ENCODE measurements at regions not wholly inside any gene's neighbourhood (a gene's known extent, or its start where the extent isn't known, plus 50 kb on each side); places are given as distances from the start of the nearest gene placed in this dataset.

GRCh38 chr11:45715418-45715817 is 50.0 kb upstream of the CHST1 start:
- Histone ChIP-seq H3K27ac (ENCODE audit: low read depth, low read length) (no peak overlapping the region), H3K4me3 (ENCODE audit: insufficient read depth, low read length) (no peak overlapping the region), H3K27me3 (ENCODE audit: insufficient read depth, low read length) (peaks cover 25% of the 10 kb centered on the region), H3K36me3 (ENCODE audit: insufficient read depth, low read length) (no peaks in the 10 kb centered on the region), H3K9me3 (ENCODE audit: low read depth, low read length) (no peaks in the 10 kb centered on the region), H3K4me1 (ENCODE audit: insufficient read depth, low read length) (no peaks in the 10 kb centered on the region), H4K20me1 (ENCODE audit: insufficient read depth, low read length) (no peaks in the 10 kb centered on the region), H3K4me2 (ENCODE audit: insufficient read depth, low read length) (no peak overlapping the region), H2AFZ (ENCODE audit: low read length) (no peak overlapping the region), H3K79me2 (ENCODE audit: insufficient read depth, low read length) (no peaks in the 10 kb centered on the region)
- no peak for TF ChIP-seq CTCF (IDR thresholded peaks at IDR 0.05; ENCODE audit: extremely low read depth, low read depth, low read length)
- no peak for DNase-seq (ENCODE audit: insufficient read length, low spot score, missing footprints)

All from osteoblast (primary cell).